GM12878 (cell line): ENCODE measurements at regions not wholly inside any gene's neighbourhood (a gene's known extent, or its start where the extent isn't known, plus 50 kb on each side); places are given as distances from the start of the nearest gene placed in this dataset.

Experiments used
- CEBPZ ChIP-seq: fragments of 150-350 bp; IDR thresholded peaks from 2 replicates; pipeline ENCODE4 v1.6.1; 2016; ENCODE audit warnings: low read depth, low read length
- CREM ChIP-seq: IDR thresholded peaks from 2 replicates; pipeline ENCODE4 v1.6.1; 2014; ENCODE audit warnings: antibody characterized with exemption, low read depth
- E2F4 ChIP-seq: IDR thresholded peaks from 2 replicates; pipeline ENCODE4 v1.6.1; 2012; ENCODE audit warnings: low read depth, low read length, improper control_type of control experiment
- KDM1A ChIP-seq: fragments of 200-600 bp; sonication (generic); IDR thresholded peaks from 2 replicates; pipeline ENCODE4 v1.6.1; 2016; ENCODE audit warnings: borderline replicate concordance
- MAX ChIP-seq: IDR thresholded peaks from 2 replicates; pipeline ENCODE4 v1.6.1; 2012; ENCODE audit warnings: low read depth, low read length, improper control_type of control experiment
- MYB ChIP-seq: fragments of 150-350 bp; IDR thresholded peaks from 2 replicates; pipeline ENCODE4 v1.6.1; 2014; ENCODE audit warnings: mild to moderate bottlenecking, low read depth, low read length, borderline replicate concordance
- MYC ChIP-seq: IDR thresholded peaks from 2 replicates; pipeline ENCODE4 v1.6.1; 2011; ENCODE audit warnings: mild to moderate bottlenecking, low read length, moderate library complexity, inconsistent platforms; ENCODE audit not compliant: insufficient read depth, insufficient replicate concordance, insufficient read length, severe bottlenecking
- NFIC ChIP-seq: IDR thresholded peaks from 2 replicates; pipeline ENCODE4 v1.6.1; 2012; ENCODE audit warnings: low read depth, mild to moderate bottlenecking, inconsistent platforms, low read length, moderate library complexity
- PML ChIP-seq: IDR thresholded peaks from 2 replicates; pipeline ENCODE4 v1.6.1; 2012; ENCODE audit warnings: low read length, inconsistent platforms
- POLR2AphosphoS5 ChIP-seq: IDR thresholded peaks from 2 replicates; pipeline ENCODE4 v1.6.1; 2011; ENCODE audit warnings: mild to moderate bottlenecking, low read length, inconsistent platforms
- STAT1 ChIP-seq: fragments of 450-650 bp; conservative IDR thresholded peaks from 2 replicates; pipeline ENCODE4 v1.6.1; 2014; ENCODE audit warnings: antibody characterized with exemption, mild to moderate bottlenecking
- ZBTB4 ChIP-seq: fragments of 450-650 bp; formaldehyde crosslinking; IDR thresholded peaks from 2 replicates; pipeline ENCODE4 v1.4.0; 2022; ENCODE audit warnings: mild to moderate bottlenecking, moderate library complexity

- TF ChIP-seq MAX (no peak), POLR2AphosphoS5 (no peak), MYC (no peak), CREM (no peak), E2F4 (no peak), CEBPZ (no peak), KDM1A (no peak), STAT1 (no peak), ZBTB4 (CRISPR knock-in tag) (no peak), PML (no peak), NFIC (no peak), MYB (no peak)
Observed at GRCh38 chr20:36090223-36090622, 64.3 kb upstream of the EPB41L1 start (continued).
